Epidermal melanocyte (primary cell): ENCODE measurements at regions not wholly inside any gene's neighbourhood (a gene's known extent, or its start where the extent isn't known, plus 50 kb on each side); places are given as distances from the start of the nearest gene placed in this dataset.

Experiments
- DNase-seq: peaks from one replicate; pipeline ENCODE4 v3.0.0; 2011; ENCODE audit warnings: low spot score; ENCODE audit not compliant: insufficient read length

DNA sequence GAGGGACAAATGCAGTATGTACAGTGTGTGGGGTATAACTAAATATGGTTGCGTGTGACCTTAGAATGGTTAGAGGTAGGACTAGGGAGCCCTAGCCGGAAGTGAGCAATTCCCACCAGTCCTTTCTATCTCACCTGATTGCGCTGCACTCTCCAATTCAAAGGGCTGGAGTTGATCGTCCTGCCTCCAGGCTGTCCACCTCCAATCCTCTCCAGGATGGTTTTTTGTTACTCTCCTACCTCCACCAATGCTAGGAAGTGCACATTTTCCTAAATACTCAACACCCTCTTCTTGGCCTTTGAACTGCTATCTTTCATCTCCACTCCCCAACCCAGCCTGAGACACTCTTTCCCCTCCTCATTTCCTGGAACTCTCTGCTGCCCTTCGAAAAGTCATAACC lies 181.7 kb upstream of the ASIC2 start:
- DNase-seq = no peak

DNA sequence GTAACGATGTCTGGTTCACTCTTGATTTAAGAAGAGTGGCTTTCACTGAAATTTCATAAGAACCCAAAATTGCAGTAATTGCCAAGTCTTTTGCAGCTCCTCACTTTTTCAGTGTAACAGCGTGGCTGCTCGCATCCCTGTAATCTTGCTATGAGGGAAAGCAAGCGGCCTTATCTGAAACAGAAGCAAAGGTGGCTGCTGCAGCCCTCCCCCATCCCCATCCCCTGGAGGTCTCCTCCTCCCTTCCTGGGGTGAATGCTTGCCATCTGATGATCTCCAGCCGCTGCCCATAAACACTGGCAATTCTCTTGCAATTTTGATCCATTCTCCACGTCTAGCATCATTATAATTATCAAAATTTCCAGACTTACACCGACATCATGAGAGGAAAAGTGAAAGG lies 182.5 kb upstream of the ASIC2 start:
- no peak for DNase-seq

- no peak for DNase-seq
These were observed 188.6 kb upstream of the ASIC2 start for GRCh38 chr17:33481652-33482051.

DNA sequence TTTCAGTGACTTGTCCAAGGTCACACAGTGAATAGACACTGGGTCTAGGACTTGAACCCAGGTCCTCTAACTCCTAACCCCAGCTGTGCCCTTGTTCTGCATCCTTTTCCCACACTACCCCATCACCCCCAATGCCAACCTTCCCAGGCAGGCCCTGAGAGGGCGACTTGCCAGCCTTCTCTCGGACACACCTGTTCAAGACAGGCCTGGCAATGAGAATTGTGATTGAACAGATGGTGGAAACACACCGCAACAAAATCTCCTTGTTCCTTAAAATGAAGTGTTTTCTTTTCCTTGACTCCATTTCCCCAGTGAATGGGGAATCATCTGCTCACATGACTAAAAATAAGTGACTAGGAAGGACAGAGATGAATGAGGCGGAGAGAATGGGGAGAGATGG lies 189.5 kb upstream of the ASIC2 start:
- no peak for DNase-seq

DNA sequence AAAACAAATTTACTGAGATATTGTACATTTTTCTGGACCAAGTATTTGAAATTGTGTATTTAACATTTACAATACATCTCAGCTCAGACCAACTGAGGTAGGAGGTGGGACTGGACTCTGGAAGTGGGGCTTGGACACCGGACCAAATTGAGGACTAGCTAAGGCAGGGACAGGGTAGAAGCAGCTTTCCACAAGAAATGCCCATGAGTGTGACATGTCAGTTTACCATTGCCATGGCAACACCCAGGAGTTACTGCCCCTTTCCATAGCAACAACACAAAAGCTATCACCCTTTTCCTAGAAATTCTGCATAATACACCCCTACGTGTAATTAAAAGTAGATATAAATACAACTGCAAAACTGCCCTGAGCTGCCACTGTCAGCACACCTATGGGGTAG lies 191.5 kb upstream of the ASIC2 start:
- DNase-seq = no peak

- no peak for DNase-seq
These were observed 193.2 kb upstream of the ASIC2 start for GRCh38 chr17:33486135-33486885.

- DNase-seq = no peak
These were observed 194.2 kb upstream of the ASIC2 start for GRCh38 chr17:33487187-33487879.

DNA sequence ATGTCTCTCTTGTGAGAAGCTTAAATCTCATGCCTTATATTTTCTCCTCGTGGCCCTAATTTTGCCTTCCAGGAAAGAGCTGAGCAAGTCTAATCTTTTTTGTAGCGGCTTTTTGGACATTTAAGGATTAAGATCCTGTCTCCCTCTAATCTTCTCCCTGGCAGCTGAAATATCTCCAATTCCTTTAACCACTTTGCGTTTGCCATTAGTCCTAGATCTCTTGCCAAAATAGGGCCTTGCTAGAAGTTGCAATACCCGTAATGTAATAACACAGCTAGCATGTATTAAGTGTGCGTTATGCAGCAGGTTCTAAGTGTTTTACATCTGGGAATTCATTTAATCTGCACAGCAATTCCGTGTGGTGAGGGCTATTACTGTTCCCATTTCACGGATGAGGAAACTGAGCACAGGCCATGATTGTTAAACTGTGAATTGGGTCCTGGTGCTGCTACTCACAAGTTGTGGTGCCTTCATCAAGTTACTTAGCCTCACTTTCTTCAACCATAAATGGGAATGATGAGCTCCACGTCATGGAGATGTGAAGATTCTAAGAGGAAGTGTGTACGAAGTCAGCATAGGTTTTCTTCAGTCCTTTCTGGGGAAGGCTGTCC lies 198.9 kb upstream of the ASIC2 start:
- DNase-seq = no peak

DNA sequence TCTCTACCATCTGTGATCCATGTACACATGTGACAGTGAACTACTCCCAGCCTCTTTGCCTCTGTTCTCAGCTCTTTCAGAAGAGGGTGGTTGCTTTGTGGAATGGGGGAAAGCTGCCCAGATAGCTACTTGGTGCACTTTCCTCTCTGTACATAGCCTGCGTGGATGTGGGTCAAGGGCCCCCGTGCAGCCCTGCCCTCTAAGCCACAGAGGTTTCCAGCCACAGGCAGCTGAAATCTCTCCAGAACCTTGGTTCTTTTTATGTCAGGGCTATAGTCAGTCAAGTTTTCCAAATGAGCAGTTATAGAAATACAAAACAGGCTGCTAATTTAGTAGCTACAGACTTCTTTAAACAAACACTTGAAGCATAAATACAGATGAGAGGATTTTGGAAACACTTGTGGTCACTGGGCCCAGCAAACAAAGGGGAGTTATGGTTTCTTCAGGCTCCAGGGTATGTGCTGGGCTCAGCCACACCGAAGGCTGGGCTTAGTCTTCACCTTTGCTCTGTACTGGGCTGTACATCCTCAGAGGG lies 199.7 kb upstream of the ASIC2 start:
- DNase-seq = no peak

GRCh38 chr17:33493566-33493965 lies 200.5 kb upstream of the ASIC2 start:
- DNase-seq = no peak

DNA sequence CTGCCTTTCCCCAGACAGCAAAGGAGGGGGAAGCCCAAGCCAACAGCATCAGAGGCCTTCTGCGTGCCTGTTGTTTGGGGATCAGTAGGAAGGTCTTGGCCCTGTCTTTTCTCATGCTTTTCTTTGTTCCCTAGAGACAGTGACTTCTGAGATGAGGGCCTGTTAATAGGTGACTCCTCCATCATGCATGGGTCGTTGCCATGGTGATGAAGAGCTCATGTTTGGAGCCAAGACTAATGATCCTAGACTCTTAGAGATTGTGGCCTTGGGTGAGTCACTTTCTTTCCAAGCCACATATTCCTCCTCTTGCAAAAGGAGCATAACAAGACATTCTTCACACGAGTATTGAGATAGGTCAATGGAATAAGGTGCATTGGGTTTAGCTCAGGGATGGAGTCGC lies 201.1 kb upstream of the ASIC2 start:
- no peak for DNase-seq

DNA sequence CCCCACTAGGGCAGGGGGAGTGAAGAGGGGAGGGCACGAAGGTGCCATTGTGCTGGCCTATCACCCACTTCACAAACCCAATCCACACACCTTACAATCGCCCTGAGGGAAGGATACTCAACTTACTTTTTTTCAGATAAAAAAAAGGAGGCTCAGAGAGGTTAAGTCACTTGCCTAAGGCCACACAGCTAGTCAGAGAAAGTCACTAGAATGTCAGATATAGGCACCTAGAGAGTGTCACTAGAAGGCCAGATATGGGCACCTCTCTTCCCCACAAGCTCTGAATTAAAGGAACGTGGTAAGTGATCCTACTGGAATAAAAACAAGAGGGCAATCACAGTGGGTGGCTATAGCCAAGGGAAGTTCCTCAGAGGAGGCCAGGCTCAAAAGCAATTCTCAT lies 204.5 kb upstream of the ASIC2 start:
- DNase-seq = no peak

GRCh38 chr17:33498069-33498468 lies 205.0 kb upstream of the ASIC2 start:
- no peak for DNase-seq

DNA sequence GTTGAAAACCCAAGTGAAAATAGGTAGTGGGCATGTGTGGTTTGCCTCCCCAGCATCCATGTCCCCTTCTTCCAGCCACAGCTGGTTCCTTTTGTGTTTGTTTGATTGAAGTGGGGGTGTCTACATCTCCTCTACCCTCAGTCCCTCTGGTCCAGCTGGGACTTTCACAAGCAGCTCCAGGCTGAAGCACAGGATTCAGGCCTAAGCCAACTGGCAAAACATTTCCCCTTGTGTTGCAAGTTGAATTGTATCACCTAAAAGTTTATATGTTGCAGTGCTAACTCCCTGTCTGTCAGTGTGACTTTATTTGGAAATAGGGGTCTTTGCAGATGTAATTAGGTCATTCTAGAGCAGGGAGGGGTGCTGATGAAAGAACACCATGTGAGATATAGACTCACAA lies 205.9 kb upstream of the ASIC2 start:
- DNase-seq = no peak

GRCh38 chr17:33500151-33500550 lies 207.1 kb upstream of the ASIC2 start:
- DNase-seq = no peak

DNA sequence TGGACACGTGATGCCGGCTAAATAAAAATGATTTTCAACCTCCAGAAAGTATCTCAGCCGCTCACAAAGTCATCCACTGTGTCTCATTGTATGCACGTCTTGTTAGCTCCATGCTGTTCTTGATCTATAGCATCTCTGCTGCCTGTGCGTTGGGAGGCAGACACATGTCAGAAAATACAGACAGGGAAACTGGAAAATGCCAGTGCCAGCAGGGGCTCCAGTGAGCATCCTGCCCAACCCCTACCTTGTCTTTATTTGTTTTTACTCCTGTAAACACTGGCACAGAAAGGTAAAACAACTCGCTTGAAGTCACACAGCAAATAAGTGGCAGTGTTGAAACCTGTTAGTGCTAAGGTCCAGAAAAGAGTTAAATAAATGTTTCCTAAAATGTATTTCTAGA lies 208.1 kb upstream of the ASIC2 start:
- no peak for DNase-seq

- DNase-seq = no peak
These were observed 211.5 kb upstream of the ASIC2 start for GRCh38 chr17:33504571-33504970.

DNA sequence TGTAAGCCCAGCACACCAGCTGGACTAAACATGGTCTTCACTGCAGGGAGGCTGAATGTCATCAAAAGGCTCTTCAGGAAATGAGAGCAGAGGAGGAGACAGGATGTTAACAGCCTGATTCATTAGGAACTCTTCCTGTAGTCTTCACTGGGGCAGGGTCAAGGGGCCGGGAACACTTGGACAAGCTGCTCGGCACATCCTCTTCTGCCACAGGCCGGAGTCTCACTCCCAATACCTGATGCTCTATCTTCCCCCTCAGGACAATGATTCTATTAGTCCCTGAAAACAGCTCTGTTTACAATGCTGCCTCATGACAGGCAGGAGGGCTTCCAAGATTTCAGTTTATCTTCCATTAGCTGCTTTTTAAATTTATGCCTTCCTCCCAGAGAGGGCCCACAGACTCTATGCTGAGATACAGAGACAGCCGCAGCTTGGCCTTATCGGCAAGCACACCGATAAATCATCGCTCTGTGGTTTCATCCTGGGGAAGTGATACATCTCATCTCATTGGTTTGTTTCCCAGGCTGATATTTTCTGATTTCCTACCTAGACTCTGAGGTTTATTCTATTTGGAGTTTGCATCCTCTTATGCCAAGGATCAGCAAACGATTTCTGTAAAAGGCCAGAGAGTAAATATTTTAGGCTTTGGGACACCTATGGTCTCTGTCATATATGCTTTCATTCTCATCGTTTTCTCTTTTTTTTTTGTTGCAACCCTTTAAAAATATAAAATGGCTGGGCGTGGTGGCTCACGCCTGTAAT lies 214.0 kb upstream of the ASIC2 start:
- no peak for DNase-seq

GRCh38 chr17:33508215-33508614 lies 215.1 kb upstream of the ASIC2 start:
- no peak for DNase-seq

DNA sequence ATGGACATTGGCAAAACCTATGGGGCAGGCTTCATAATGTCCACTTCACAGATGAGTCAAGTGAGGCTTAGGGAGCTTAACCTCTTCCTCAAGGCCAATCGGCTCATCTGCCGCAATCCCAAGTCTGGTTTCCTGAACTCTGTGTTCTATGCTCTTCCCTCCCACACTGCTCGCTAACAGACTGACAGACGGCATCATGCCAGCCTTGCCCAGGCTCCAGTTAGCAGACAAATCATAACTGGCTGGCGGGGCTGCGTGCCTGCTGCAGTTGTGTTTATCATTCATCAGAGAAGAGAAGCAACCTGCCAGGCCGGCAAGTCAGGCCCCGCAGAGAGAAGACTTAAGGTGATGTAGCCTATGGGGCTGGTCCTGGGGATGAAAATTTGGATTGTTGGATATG lies 216.2 kb upstream of the ASIC2 start:
- no peak for DNase-seq

- no peak for DNase-seq
These were observed 218.6 kb upstream of the ASIC2 start for GRCh38 chr17:33511670-33512069.

DNA sequence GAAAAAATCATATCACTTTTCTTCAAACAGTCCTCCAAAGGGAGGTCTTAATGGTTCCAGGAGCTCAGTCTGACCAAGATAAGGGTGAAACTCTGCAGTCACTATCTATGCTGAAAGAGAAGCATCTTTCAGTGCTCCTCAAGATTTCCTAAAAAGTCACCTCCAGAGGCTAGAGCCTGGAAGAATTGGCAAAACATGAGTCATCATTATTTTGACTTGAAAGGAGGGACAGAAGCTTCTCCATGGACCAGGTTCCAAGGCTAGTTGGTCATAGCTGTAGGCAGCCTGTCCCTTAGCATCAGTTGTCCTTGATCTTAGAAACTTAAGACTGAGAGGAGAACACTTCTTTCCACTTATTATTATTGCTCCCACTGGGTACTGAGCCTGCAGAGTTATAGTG lies 219.0 kb upstream of the ASIC2 start:
- no peak for DNase-seq
